Fibroblast of villous mesenchyme (primary cell): ENCODE measurements at regions not wholly inside any gene's neighbourhood (a gene's known extent, or its start where the extent isn't known, plus 50 kb on each side); places are given as distances from the start of the nearest gene placed in this dataset.

Experiments
- DNase-seq: peaks from one replicate; pipeline ENCODE4 v3.0.0-alpha.2; 2010; ENCODE audit warnings: low read depth
- H3K4me3 ChIP-seq: 2 replicates; pipeline ENCODE4 v1.5.1; 2011; ENCODE audit warnings: low read depth, mild to moderate bottlenecking, low read length
- CTCF ChIP-seq: IDR thresholded peaks from 2 replicates; pipeline ENCODE4 v1.5.1; 2012; ENCODE audit warnings: low read depth, mild to moderate bottlenecking, low read length; ENCODE audit not compliant: insufficient read depth

- no peak overlapping the region for H3K4me3 ChIP-seq
- no peak for DNase-seq
- TF ChIP-seq CTCF: no peak
These were observed 726.0 kb upstream of the GJE1 start for GRCh38 chr6:141406761-141407160.

- H3K4me3 ChIP-seq: no peak overlapping the region
- peak; percentile 52 for DNase-seq
- no peak for TF ChIP-seq CTCF
These were observed 728.9 kb upstream of the GJE1 start for GRCh38 chr6:141403827-141404226.

GRCh38 chr6:141403103-141403502 lies 729.6 kb upstream of the GJE1 start:
- no peak for TF ChIP-seq CTCF
- no peak for DNase-seq
- no peak overlapping the region for H3K4me3 ChIP-seq

GRCh38 chr6:141402489-141402888 lies 730.2 kb upstream of the GJE1 start:
- TF ChIP-seq CTCF: no peak
- no peak for DNase-seq
- no peak overlapping the region for H3K4me3 ChIP-seq

GRCh38 chr6:141401851-141402250 lies 730.9 kb upstream of the GJE1 start:
- H3K4me3 ChIP-seq: no peak overlapping the region
- TF ChIP-seq CTCF: no peak
- no peak for DNase-seq

GRCh38 chr6:141401168-141401567 lies 731.6 kb upstream of the GJE1 start:
- H3K4me3 ChIP-seq: no peak overlapping the region
- no peak for TF ChIP-seq CTCF
- DNase-seq: peak; percentile 22

GRCh38 chr6:141398949-141399348 lies 733.8 kb upstream of the GJE1 start:
- no peak for DNase-seq
- no peak overlapping the region for H3K4me3 ChIP-seq
- TF ChIP-seq CTCF: no peak
